Rectal smooth muscle tissue (tissue), 1 donor: ENCODE measurements at regions not wholly inside any gene's neighbourhood (a gene's known extent, or its start where the extent isn't known, plus 50 kb on each side); places are given as distances from the start of the nearest gene placed in this dataset.
"Not testable (repeated sequence)": the region's sequence is repeated elsewhere in the genome, so short reads cannot be mapped to it uniquely, and the experiment has no call there.

Experiments
- H3K27ac ChIP-seq: one replicate; pipeline ENCODE4 v1.7.0; 2013; ENCODE audit warnings: low read depth, low read length, inconsistent platforms
- H3K27me3 ChIP-seq: one replicate; pipeline ENCODE4 v1.7.0; 2013; ENCODE audit warnings: low read length; ENCODE audit not compliant: control insufficient read depth, insufficient read depth
- H3K36me3 ChIP-seq: one replicate; pipeline ENCODE4 v1.7.0; 2013; ENCODE audit warnings: low read length; ENCODE audit not compliant: control insufficient read depth, insufficient read depth
- H3K4me1 ChIP-seq: one replicate; pipeline ENCODE4 v1.7.0; 2013; ENCODE audit warnings: low read length; ENCODE audit not compliant: control insufficient read depth, insufficient read depth
- H3K4me3 ChIP-seq: one replicate; pipeline ENCODE4 v1.7.0; 2013; ENCODE audit warnings: low read length
- H3K9ac ChIP-seq: one replicate; pipeline ENCODE4 v1.7.0; 2013; ENCODE audit warnings: low read length

DNA sequence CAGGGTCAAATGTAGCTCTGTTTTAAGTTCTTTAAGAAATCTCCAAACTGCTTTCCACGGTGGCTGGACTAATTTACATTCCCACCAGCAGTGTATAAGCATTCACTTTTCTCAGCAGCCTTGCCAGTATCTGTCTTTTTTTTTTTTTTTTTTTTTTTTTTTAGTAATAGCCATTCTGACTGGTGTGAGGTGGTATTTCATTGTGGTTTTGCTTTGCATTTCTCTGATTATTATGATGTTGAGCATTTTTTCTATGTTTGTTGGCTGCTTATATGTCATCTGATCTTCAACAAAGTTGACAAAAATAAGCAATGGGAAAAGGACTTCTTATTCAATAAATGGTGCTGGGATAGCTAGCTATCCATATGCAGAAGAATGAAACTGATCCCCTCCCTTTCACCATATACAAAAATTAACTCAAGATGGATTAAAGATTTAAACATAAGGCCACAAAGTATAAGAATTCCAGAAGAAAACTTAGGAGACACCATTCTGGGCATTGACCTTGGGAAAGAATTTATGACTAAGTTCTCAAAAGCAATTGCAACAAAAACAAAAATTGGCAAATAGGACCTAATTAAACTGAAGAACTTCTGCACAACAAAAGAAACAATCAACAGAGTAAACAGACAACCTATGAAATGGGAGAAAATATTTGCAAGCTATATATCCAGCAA, 52.6 kb upstream of the FRMD6 start:
- not testable (repeated sequence) for H3K9ac ChIP-seq, H3K27me3 ChIP-seq, H3K4me1 ChIP-seq, H3K4me3 ChIP-seq, H3K36me3 ChIP-seq
- H3K27ac ChIP-seq = peak overlapping the region; percentile 70

GRCh38 chr14:51600658-51601057, 51.1 kb upstream of the FRMD6 start:
- Histone ChIP-seq H3K4me3 (no peak overlapping the region), H3K36me3 (no peaks in the 10 kb centered on the region), H3K27me3 (no peaks in the 10 kb centered on the region), H3K9ac (no peak overlapping the region), H3K27ac (peak overlapping the region; percentile 47), H3K4me1 (peaks cover 8% of the 10 kb centered on the region)
